ENCODE measurements at regions not wholly inside any gene's neighbourhood (a gene's known extent, or its start where the extent isn't known, plus 50 kb on each side); places are given as distances from the start of the nearest gene placed in this dataset.

- DNase-seq (ENCODE audit: low read depth, low spot score): no peak
- POLR2A ChIA-PET: no interaction called here
- H3K4me1 ChIP-seq (ENCODE audit: control insufficient read depth, insufficient read depth, low read length): no peaks in the 10 kb centered on the region
These were observed 258.4 kb upstream of the DPYD start for GRCh38 chr1:98179151-98179773.

GRCh38 chr1:98177751-98178150, 256.9 kb upstream of the DPYD start:
- SMC1A ChIA-PET (ENCODE audit: uncharacterized antibody, unreplicated experiment): interaction anchor here (0.7 kb wide), 1 partner anchor 373 kb away, joined by 3 read pairs; no protein-coding TSS in a partner anchor
- Histone ChIP-seq H3K4me3 (no peak overlapping the region), H2AFZ (ENCODE audit: control insufficient read depth, low read depth, low read length) (no peak overlapping the region), H3K27me3 (replicated peaks in 1 of 2; ENCODE audit: control insufficient read depth in 2 of 2, insufficient read depth in 2 of 2, low read length in 1 of 2) (no peaks in the 10 kb centered on the region), H3K4me2 (ENCODE audit: control insufficient read depth, insufficient read depth) (no peak overlapping the region), H3K27ac (ENCODE audit: control insufficient read depth, insufficient read depth) (no peak overlapping the region), H3K79me2 (ENCODE audit: control insufficient read depth, insufficient read depth, low read length) (no peaks in the 10 kb centered on the region), H3K9ac (ENCODE audit: control insufficient read depth, insufficient read depth, low read length) (no peak overlapping the region), H3K9me3 (replicated peaks; ENCODE audit: control insufficient read depth, insufficient read depth, low read length) (no peaks in the 10 kb centered on the region), H3K4me1 (ENCODE audit: control insufficient read depth, insufficient read depth, low read length) (no peaks in the 10 kb centered on the region), H4K20me1 (ENCODE audit: control insufficient read depth, insufficient read depth) (no peaks in the 10 kb centered on the region), H3K36me3 (ENCODE audit: control insufficient read depth in 2 of 2, insufficient read depth in 2 of 2, low read length in 1 of 2) (no peaks in the 10 kb centered on the region)
- TF ChIP-seq IRF4 (IDR thresholded peaks at IDR 0.05; ENCODE audit: low read depth, low read length) (no peak), ESRRA (IDR thresholded peaks at IDR 0.05; ENCODE audit: low read length) (no peak)
- intact Hi-C loops (cut with micrococcal nuclease; ENCODE audit: unreplicated experiment) (no loop called here), in situ Hi-C loops (cut with MboI) (no loop called here)
- RAD21 ChIA-PET (ENCODE audit: unreplicated experiment): no interaction called here
- DNase-seq (ENCODE audit: low read depth, low spot score): no peak
- FAIRE-seq: no peak
- BruUV-seq (replicated peaks): no TSS peak
- POLR2A ChIA-PET: no interaction called here
- whole genome bisulfite sequencing (ENCODE audit: insufficient coverage, insufficient replicate concordance, low lambda C conversion rate, missing lambda C conversion rate): 0% methylated on average over 2 of the region's 2 CpGs
- CTCF ChIA-PET: no interaction called here
- no peak for ATAC-seq

More at GRCh38 chr1:98179151-98179773, 258.4 kb upstream of the DPYD start:
- Histone ChIP-seq H3K4me3 (no peak overlapping the region), H4K20me1 (ENCODE audit: control insufficient read depth, insufficient read depth) (no peaks in the 10 kb centered on the region), H3K27me3 (replicated peaks in 1 of 2; ENCODE audit: control insufficient read depth in 2 of 2, insufficient read depth in 2 of 2, low read length in 1 of 2) (no peaks in the 10 kb centered on the region), H2AFZ (ENCODE audit: control insufficient read depth, low read depth, low read length) (no peak overlapping the region), H3K27ac (ENCODE audit: control insufficient read depth, insufficient read depth) (no peak overlapping the region), H3K79me2 (ENCODE audit: control insufficient read depth, insufficient read depth, low read length) (no peaks in the 10 kb centered on the region), H3K9me3 (replicated peaks; ENCODE audit: control insufficient read depth, insufficient read depth, low read length) (no peaks in the 10 kb centered on the region), H3K9ac (ENCODE audit: control insufficient read depth, insufficient read depth, low read length) (no peak overlapping the region), H3K4me2 (ENCODE audit: control insufficient read depth, insufficient read depth) (no peak overlapping the region), H3K36me3 (ENCODE audit: control insufficient read depth in 2 of 2, insufficient read depth in 2 of 2, low read length in 1 of 2) (no peaks in the 10 kb centered on the region)
- 22% methylated on average over 4 of the region's 4 CpGs for whole genome bisulfite sequencing (ENCODE audit: insufficient coverage, insufficient replicate concordance, low lambda C conversion rate, missing lambda C conversion rate)
- intact Hi-C loops (cut with micrococcal nuclease; ENCODE audit: unreplicated experiment): no loop called here
- in situ Hi-C loops (cut with MboI): no loop called here
- no TSS peak for BruUV-seq (replicated peaks)
- no peak for ATAC-seq
- TF ChIP-seq MEF2B (IDR thresholded peaks at IDR 0.05; ENCODE audit: partially characterized antibody, poor library complexity, severe bottlenecking) (no peak), SP1 (IDR thresholded peaks at IDR 0.05; ENCODE audit: low read depth, low read length) (no peak), POU2F2 (IDR thresholded peaks at IDR 0.05; ENCODE audit: borderline replicate concordance, low read depth, low read length) (no peak)
- no peak for FAIRE-seq
- SMC1A ChIA-PET (ENCODE audit: uncharacterized antibody, unreplicated experiment): no interaction called here
- RAD21 ChIA-PET (ENCODE audit: unreplicated experiment): no interaction called here
- CTCF ChIA-PET: no interaction called here

Data from GM12878 (cell line).